ENCODE measurements at regions not wholly inside any gene's neighbourhood (a gene's known extent, or its start where the extent isn't known, plus 50 kb on each side); places are given as distances from the start of the nearest gene placed in this dataset.
"Not testable (repeated sequence)": the region's sequence is repeated elsewhere in the genome, so short reads cannot be mapped to it uniquely, and the experiment has no call there.

DNA sequence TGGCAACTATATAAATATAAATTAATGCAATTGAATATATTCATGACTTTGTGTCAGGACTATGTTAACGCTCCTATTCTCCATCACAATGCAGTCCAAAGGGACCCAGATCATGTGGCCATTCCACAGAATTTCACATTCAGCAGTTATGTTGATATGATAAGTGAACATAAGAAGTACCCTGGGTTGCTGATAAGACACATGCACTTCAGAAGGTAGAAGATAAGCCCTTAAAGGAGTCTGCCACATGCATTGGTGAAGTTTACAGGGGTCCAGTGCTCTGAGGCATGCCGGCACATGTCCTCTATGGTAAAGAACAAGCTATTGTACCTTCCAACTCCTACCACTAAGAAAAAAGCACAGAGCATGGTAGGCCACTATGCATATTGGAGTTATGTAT lies 76.4 kb downstream of the PHAX start:
- no peak for DNase-seq

DNA sequence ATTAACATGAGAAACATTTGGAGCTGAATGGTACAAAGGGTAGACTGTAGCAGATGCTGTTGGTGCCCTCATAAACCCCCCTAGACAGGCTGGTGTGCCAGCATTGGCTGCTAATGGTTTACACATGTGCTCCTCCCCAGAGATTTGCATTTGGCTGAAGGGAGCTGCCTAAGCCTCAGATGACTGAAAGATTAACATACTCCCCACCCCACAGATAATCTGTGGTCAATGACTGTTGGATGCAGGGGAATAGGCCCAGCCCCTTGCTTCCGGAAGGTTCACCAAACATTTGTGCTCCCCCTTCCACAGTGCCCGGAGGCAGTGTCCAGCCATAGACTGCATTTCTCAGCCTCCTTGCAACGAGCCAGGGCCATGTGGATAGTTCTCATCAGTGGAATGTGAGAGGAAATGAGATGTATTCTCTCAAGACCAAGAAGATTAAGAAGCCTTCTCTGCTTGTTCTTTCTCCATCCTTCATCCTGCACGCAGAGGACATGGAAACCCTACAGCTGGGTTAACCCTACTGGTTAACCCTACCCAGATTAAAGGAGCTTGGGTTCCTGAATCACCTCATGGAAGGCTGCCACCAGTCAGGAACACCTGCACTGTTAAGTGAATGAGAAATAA lies 79.6 kb downstream of the PHAX start:
- DNase-seq = no peak

DNA sequence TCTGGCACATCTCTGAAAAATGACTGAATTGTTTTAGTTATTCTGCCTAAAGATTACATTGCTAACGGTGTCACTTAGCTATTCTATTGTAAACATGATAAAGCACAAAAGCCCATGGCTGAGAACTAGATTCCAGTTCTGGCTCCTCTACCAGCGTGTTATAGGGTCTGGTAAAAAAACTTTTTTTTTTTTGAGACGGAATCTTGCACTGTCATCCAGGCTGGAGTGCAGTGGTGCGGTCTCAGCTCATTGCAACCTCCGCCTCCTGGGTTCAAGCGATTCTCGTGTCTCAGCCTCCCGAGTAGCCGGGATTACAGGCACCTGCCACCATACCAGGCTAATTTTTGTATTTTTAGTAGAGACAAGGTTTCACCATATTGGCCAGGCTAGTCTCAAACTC lies 80.6 kb downstream of the PHAX start:
- DNase-seq = not testable (repeated sequence)

DNA sequence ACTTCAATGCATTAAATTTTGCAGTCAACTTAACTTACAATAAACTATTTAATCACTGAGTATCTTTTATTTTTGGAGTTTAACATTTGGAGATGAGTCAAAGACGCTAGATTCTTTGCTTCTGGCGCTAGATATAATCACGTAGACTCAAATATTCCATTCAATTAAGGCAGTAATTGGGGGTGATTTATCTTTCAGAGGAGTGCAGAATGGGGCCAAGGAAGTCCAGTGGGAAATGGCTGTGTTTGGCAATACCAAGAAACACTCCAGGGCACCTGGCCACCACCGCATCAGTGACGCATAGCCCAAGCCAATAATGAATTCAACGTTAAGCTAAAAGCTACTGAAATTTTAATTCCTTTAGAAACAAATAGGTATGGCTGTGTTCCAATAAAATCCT lies 81.2 kb downstream of the PHAX start:
- DNase-seq = no peak

DNA sequence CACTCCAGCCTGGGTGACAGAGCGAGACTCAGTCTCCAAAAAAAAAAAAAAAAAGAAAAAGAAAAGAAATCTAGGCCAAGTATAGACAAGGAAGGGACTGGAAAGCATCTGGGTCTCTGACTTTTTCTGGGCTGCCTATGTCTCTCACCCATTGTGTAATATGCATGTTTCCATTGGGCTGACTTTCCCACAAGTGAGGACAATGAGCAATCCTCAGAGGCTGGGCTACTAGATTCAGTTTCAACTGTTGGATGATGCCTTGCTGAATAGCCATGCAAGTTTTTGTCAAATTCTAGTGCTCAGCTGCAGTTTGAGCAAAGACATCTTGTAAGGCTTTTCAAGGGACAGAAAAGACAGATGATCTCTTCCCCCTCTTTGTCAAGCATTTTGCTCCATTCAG lies 82.1 kb downstream of the PHAX start:
- no peak for DNase-seq

DNA sequence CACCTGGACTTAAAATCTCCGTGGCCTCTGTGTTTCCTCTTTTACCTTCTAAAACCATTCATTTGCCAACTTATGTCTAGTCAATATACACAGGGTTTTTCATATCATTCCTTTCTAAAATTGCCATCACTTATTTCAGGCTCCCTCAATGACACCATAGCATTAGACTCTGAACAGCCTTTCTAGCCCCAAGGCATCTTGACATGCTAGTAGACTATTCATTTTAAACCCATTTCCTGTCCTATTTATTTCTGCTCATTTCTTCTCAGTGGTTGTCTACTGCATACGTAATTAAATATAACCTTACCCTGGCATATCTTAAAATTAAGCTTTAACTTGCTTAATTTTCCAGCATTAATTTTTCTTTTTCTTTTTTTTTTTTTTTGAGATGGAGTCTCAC lies 83.2 kb downstream of the PHAX start:
- DNase-seq = no peak

DNA sequence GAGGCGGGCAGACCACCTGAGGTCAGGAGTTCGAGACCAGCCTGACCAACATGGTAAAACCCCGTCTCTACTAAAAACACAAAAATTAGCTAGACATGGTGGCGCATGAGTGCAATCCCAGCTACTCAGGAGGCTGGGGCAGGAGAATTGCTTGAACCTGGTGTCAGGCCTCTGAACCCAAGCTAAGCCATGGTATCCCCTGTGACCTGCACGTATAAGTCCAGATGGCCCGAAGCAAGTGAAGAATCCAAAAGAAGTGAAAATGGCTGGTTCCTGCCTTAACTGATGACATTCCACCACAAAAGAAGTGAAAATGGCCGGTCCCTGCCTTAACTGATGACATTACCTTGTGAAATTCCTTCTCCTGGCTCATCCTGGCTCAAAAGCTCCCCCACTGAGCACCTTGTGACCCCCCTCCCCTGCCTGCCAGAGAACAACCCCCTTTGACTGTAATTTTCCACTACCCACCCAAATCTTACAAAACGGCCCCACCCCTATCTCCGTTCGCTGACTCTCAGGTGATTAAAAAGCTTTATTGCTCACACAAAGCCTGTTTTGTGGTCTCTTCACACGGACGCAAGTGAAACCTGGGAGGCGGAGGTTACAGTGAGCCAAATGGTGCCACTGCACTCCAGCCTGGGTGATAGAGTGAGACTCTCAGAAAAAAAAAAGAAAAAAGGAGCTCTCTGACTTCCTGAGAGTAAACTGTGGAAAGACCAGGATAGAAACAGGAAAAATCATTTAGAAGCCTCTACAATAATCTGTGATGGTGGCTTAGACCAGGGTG lies 84.1 kb downstream of the PHAX start:
- DNase-seq = peak; percentile 82

DNA sequence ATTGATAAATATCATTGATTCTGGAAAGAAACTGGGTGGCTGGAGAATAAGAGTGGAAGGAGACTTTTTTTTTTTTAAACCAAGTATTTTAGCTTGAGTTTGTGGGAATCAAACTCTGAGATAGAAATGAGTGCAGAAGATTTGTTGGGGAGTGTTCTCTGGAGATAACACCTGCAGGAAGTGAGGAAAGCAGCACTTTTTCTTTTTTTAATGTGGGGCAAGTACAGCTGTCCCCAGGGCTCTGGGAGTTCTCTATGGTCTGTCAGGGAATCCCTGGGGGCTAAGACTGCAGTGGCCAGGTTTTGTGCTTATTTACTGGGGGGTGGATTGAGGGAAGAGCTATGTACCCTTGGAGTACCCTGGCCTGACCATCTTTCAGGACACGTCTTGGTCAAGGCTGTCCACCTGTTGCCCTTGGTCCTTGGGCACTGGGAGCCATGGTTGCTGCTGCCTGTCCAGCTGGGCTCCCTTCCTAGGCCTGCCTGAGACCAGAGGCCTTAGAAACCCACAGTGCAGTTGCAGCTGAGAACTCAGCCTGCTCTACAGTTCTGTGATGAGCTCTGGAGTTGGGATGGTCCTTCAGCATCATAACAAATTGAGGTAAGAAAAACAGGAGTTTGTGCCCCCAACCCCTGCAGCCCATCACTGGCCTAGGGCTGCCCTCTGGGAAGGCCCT lies 85.8 kb downstream of the PHAX start:
- no peak for DNase-seq

DNA sequence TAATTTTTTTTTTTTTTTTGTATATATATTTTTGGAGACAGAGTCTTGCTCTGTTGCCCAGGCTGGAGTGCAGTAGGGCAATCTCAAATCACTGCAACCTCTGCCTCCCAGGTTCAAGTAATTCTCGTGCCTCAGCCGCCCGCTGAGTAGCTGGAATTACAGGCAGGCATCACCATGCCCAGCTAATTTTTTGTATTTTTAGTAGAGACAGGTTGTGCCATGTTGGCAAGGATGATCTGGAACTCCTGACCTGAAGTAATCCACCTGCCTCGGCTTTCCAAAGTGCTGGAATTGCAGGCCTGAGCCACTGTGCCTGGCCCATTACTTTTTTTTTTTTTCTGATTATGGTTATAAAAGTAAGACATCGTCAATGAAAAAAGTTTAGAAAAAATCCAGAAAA lies 84.0 kb upstream of the LMNB1 start:
- DNase-seq = no peak

DNA sequence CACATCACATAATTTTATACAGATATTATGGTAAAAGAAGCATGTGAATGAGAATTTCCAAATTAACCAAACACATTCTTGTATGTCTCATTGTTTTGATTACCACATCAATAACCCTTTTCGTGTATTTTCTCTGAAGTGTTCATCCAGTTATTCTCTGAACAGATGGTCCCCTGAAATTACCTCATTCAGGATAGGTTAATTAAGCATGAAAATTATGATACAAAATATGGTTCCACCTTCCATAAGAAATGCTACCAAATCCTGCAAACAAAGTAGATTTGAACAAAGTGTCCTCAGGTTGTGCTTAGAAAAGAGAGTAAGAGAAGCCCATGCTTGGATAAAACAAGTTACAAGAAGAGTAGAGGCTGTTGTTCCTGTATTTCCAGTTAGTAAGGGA lies 83.1 kb upstream of the LMNB1 start:
- DNase-seq = no peak

DNA sequence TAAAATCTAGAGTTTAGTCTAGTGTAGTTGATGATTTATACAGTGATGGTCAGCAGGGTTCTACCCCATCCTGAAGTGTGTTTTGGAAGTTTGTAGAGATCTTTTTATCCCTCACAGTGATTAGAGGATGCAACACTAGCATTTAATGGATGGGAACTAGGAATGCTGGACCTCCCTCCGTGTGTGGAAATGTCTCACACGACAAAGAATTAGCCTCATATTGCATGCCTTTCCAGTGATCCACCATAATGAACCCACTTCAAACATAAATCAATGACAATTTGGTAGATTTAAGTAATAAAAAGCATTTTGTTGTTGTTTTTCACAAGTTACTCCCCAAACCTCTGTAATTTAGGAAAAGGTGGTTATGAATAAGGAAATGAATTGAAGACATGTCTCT lies 82.5 kb upstream of the LMNB1 start:
- DNase-seq = no peak

DNA sequence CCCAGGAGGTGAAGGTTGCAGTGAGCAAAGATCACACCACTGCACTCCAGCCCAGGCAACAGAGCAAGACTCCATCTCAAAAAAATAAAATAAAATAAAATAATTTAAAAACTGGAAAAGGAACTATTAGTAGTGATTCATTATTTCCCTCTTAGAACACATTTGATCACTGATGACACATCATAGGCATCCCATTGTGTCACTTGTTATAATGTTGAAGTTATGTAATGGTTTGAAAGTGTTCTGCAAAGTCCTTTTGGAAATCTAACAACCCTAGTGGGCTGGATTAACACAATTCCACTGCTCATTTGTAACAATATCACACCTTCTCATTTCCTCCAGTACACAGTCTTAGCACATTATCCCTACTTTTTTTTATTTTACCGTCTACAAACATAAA lies 81.8 kb upstream of the LMNB1 start:
- DNase-seq = no peak

DNA sequence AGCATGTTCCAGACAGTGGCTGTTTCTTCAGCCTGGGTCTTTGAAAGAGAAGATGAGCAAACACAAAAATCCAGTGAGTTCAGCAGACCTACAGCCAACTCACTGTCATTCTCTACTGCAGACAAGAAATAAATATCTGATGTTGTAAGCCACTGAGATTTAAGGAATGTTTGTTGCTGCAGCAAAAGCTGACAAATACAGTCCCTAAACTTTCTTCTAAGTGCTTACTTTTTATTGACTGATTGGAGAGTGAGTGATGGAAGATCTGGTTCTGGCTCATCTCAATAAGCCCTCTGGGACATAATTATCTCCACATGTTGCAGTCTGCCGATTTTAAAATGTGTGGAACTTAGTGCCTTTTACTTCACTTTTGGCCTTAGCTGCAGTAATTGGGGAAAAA lies 69.9 kb upstream of the LMNB1 start:
- no peak for DNase-seq

DNA sequence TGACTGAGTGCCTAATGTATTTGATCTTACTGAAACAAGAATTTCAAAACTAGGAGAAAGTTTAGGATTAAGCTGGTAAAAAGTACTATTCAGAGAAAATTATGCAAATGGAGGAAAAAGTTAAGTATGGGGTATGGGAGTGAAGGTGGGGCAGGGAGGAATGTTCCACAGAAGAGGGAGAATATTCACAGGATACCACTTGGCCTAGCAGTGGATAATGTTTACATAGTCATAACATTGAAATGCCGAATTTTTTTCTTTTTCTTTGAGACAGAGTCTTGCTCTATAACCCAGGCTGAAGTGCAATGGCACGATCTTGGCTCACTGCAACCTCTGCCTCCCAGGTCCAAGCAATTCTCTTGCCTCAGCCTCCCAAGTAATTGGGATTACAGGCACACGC lies 61.2 kb upstream of the LMNB1 start:
- DNase-seq = no peak

DNA sequence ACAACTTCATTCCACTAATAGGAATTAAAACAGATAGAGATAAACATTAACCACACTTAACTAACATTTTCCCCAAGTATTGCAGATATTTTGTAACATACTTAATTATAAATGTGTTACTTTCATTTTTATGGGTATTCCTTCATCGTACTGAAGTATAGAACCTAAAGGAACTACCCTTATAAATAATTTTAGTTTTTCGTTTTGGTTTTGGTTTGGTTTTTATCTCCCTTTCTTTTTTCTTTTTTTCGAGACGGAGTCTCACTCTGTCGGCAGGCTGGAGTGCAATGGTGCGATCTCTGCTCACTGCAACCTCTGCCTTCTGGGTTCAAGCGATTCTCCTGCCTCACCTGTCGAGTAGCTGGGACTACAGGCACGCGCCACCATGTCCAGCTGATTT lies 60.1 kb upstream of the LMNB1 start:
- no peak for DNase-seq

DNA sequence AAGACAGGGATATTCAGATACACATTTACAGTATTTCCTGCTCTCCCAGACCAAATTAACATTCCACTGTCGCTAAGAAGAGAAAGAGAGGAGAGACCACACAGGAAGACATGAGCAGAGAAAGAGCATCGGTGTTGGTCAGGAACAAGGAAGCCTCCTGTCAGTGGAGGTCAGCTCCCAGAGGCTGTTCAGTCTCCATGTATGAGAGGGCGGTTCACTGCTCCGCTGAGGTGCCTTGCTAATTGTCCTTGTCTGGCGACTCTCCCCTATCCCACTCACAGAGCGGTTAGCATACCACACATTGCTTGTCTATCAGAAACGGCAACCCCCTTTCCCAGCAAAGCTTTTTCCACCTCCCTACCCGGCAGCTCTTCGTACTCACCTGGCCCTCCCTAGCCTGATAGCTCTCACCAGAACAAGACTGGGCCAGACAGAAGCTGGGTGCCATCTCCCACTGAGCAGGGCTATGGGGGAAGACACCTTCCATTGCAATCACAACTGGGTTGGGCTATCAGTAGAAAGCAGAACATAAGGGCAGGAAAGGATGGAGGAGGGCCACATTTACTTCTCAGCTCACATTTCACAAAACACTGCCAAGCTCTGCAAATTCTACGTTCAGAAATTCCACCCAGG lies 58.6 kb upstream of the LMNB1 start:
- no peak for DNase-seq

DNA sequence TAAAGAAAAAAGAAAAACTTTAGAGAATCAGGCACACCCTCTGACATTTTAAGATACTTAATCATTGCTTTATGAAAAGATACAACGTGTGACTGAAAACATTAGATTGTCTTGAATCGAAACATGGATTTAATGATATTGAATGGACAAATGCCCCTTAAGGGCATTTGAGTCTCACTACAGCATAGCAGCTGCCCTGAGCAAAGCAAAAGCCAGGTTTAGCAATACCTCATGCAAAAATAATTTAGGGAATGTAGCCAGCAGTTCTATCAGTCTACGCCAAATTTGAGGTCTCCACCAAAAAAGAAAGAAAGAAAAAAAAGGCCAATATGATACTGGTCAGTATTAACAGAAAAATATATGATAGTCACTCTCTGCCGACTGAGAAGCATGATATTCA lies 56.6 kb upstream of the LMNB1 start:
- no peak for DNase-seq

DNA sequence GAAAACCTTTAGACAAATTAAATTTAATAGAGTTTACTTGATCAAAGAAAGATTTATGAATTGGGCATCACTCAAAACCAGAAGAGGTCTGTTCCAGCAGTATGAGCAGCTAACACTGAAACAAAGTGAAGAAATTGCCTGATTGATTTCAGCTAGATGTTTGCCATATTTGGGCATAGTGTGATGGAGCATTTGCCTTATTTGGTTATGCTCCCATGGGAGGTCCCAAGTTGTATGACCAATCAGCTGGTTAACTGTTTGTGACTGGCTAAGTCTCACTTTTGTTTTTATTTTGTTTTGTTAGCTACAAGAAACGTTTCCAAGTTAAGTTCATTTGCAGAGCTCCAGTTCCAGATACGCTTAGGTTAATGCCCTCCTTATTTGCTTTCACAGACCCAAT lies 53.3 kb upstream of the LMNB1 start:
- no peak for DNase-seq

Measured in activated CD4-positive, alpha-beta T cell treated with anti-CD3 and anti-CD28 coated beads for 48 hours (primary cell).